GM20000 (cell line): ENCODE measurements at regions not wholly inside any gene's neighbourhood (a gene's known extent, or its start where the extent isn't known, plus 50 kb on each side); places are given as distances from the start of the nearest gene placed in this dataset.

Source experiments
- DNase-seq: peaks from one replicate; pipeline ENCODE4 v3.0.0; 2012; ENCODE audit warnings: low spot score
- CTCF ChIP-seq: IDR thresholded peaks from 2 replicates; pipeline ENCODE4 v1.5.1; 2012; ENCODE audit warnings: mild to moderate bottlenecking, control low read depth; ENCODE audit errors: extremely low read depth, missing control alignments

DNA sequence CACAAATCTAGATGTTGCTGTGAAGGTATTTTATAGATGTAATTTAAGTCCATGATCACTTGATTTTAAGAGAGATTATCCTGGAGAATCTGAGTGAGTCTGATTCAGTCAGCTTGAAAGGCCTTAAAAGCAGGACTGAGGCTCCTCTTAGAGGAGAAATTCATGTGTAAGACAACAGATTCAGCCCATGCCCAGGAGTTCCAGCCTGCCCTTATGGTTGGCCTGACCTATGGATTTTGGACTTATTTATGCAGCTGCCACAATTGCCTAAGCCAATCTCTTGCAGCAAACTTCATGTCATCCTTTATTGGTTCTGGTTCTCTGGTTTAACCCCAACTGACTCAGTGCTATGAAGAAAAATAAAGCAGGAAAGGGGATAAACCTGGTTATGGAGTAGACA lies 296.5 kb upstream of the RASGRP1 start:
- TF ChIP-seq CTCF: no peak
- DNase-seq: no peak

- TF ChIP-seq CTCF: no peak
- no peak for DNase-seq
These were observed 297.5 kb upstream of the RASGRP1 start for GRCh38 chr15:38862099-38862498.

DNA sequence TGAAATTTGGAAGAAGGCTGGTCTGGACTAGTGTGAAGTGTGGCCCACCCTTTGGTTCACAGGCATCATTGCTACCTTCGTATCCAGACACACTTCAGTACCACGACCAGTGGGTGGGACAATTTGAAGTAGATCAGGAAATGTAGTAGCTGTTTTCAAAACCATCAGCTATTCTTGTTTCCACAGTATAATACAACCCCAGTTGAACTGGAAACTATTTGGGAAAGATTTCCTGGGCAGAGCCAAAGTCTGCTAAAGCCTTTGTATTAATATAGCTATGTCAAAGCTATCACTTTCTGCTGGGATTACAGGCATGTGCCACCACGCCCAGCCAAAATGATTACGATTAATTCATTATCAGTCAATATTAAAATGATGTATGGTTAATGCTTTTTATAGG lies 298.8 kb upstream of the RASGRP1 start:
- no peak for TF ChIP-seq CTCF
- DNase-seq: no peak

GRCh38 chr15:38864122-38864521 lies 299.5 kb upstream of the RASGRP1 start:
- DNase-seq: no peak

GRCh38 chr15:38864827-38865581 lies 300.4 kb upstream of the RASGRP1 start:
- TF ChIP-seq CTCF: no peak
- no peak for DNase-seq

More at GRCh38 chr15:38864122-38864521, 299.5 kb upstream of the RASGRP1 start:
- TF ChIP-seq CTCF: no peak

- TF ChIP-seq CTCF: no peak
- no peak for DNase-seq
These were observed 302.9 kb upstream of the RASGRP1 start for GRCh38 chr15:38867556-38867955.

DNA sequence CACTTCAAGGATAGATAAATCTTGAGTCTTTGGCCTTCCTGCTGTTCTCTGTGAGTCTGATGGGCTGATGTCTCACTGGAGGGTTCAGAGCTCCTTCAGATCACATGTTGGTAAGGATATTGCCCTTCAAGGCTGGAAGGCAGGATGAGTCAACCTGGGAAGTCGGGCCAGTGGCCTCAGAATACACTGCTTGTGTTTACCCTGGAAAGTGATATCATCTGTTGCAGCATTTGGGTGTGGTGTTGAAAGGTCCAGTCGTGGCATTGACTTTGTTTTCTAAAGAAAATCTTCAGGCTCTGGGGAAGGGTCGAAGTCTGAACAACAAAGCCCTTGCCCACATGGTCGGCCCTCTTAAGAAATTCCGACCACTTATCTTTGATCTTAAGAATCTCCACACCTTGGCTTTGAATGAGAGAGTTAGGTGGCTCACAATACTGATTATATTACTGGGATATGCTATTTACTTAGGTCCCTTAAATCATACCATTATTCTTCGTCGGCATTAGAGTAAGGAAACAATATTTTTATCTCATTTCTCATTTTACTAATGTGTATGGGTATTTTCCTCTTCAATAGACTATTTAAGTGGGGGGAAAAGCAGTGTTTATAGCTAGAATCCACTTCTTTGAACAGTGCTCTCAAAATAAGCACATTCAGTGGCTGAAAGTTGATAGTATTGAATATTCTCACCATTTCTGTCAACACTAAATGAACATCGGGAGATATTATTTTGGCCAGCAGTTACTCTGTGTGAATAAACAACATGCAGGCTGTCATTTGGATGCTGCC lies 303.9 kb upstream of the RASGRP1 start:
- no peak for TF ChIP-seq CTCF
- no peak for DNase-seq
